ENCODE measurements at regions not wholly inside any gene's neighbourhood (a gene's known extent, or its start where the extent isn't known, plus 50 kb on each side); places are given as distances from the start of the nearest gene placed in this dataset.

DNA sequence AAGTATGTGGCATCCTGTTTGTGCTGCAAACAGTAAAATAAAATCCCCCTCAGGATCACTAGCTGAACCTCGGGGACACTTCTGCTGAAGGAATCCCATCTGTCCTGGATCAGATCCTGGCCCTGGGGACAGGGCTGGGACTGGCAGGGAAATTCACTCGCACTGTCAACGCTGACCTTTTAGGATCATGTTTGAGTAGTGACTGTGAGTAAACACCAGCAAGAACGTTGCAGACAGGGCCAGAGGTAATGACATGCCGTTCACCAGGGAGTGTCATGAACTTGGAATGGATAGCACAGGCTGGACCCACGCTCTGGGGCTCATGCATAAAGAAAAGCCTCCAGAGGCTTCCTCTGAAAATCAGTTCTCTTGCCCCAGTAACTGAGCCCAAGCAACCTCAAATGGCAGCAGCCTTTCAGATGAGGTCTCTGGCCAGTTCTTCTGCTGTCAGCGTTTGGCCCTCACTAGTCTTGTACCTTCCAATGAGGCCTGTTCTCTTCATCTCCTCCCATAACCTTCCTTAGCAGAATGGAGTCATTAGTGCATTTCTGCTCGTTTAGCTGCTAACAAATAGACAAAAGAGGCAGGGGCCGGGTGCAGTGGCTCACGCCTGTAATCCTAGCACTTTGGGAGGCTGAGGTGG is 51.0 kb upstream of the BARX2 start:
- no peak for DNase-seq

DNA sequence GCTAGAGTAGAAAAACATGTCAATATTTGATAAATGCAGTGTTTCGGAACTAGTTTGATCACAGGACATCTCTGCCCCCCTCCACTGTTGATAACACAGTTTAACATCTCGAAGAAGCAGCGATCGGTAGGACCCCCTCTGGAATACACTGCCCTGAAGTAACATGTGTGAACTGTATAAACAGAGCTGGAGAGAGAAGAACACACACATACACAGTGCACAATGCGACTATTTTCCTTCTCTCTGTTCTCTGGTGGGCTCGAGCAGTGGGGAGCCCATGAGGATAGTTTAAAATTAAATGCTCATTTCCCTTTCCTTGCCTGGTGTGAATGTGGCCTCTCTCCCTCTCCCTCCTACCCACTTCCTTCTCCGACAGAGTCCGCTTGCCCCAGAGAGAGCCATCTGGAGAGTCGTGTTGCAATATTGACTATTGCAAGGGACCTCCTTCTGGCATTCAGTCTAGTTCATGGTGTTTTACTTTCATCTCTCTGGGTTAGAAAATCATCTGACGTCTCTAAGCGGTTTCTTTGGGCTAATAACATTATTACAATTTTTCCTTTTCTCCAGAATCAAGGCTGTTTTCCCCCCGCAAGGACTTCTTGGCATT is 51.6 kb upstream of the BARX2 start:
- no peak for DNase-seq

DNA sequence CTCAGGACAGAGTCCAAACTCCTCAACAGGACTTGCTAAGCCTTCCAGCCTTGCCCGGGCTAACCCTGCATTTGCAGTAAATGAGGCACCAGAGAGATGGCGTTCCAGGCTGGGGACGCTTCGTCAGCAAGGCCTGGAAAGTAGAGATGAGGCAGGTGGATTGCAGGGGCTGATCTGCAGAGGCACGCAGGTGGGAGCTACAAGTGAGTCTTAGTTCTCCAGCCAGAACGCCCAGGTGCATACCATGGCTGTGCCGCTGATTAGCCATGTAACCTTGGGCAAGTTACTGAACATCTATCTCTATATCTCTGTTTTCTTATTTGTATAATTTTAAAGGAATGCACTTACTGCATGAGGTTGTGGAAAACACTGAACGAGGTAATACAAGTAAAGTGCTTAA is 52.7 kb upstream of the BARX2 start:
- no peak for DNase-seq

DNA sequence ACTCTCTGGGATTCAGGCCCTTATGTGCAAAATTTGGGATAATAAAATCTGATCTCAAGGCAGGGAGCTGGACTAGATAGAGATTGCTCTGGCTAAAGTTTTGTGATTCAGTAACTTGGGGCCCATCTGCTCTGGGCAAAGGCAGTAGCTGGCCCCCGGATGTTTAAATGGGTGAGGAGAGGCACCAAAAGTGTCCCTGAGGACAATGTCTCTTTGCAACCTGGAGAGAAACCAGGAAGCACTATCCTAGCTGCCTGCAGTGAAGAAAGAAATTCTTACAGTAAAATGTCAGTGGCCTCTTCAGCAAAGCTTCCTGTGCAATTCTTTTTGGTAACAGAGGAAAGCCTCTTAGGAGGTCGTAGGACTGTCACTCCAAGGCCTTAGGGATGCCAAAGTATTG is 54.6 kb upstream of the BARX2 start:
- no peak for DNase-seq

DNA sequence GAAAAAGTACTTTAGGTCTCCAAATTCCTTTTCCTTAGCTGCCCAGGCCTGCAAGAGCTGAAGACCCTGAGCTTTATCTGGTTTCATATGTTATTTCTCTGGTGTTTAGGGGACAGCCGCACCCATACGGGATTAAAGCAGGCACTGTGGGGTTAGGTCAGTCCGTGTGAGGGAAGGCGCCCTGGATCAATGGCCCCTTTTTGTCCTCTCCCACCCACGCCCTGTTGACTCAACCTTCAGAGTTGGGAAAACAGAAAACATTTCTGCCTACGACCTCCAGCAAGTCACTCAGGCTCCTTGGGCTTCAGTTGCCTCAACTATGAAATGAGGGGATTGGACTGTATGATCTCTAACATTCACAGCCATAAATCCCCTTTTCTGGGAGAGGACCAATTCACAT is 55.2 kb upstream of the BARX2 start:
- DNase-seq: no peak

DNA sequence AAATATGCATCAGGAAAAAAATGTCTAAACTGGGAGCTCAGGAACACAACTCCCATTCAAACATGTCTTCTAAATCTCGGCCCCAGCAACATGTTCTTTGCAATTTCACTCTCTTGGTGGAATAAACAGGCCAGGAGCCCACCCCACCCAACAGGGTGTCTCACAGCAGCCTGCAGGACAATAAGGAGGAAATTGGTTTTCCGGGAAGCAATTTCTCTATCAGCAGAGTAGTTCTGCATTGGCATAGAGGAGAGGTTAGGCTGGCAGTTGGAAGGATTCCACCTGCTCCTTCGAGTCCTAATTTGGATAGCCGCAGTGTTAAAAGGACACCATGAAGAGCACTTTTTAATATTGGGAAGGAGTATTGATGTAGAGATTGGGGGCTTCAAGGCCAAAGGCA is 55.9 kb upstream of the BARX2 start:
- DNase-seq: no peak

DNA sequence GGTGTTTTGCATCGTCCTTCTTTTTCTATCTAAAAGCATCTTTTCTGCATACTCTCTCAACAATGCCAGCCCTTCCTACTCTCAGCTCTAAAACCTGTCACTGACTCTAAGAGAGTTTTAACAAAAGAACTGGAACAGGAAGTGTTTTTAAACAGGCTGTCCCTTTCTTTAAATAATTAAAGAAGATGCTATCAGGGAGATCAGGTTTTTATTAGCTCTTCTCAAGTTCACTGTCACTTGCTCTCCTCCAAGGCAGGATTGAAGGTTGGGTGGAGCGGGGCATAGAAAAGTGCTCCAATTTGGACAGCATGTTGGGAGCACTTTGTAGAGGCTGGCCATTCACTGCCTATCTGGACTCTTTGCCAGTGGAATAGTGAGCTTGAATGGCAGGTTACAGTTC is 56.4 kb upstream of the BARX2 start:
- no peak for DNase-seq

DNA sequence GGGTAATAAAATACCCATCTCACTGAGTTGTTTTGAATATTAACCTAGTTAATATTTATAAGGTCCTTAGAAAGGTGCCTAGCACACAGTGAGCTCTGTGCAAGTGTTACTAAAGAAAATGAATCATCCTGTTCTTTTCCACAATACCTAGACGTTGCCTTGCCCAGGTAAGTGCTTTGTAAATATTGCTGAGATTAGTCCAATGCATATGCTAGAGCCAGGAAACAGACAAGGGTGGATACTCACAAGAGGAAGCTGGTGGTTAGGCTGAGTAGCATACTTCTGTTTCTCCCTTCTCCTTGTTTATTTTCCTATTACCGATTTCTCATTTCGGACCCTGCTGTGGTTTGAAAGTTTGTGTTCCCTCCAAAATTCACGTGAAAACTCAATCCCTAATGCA is 58.1 kb upstream of the BARX2 start:
- no peak for DNase-seq

DNA sequence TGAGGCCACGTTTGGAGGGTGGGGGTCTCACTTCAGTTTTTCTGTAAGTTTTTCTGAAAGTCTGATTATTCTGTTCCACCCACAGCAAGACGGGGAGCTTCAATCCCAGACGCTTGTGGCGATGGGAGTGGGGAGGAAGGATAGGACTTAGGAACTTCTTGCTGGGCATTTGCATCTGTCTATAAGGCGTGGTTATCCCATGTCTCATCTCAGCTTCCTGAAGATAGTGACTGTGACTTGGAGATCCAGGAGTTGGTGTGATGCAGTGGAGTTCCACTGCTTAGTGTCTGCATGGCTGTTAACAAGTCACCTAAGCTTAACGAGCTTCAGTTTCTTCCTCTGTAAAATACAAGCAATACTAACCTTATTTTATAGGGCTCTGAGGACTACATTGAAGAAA is 58.9 kb upstream of the BARX2 start:
- no peak for DNase-seq

DNA sequence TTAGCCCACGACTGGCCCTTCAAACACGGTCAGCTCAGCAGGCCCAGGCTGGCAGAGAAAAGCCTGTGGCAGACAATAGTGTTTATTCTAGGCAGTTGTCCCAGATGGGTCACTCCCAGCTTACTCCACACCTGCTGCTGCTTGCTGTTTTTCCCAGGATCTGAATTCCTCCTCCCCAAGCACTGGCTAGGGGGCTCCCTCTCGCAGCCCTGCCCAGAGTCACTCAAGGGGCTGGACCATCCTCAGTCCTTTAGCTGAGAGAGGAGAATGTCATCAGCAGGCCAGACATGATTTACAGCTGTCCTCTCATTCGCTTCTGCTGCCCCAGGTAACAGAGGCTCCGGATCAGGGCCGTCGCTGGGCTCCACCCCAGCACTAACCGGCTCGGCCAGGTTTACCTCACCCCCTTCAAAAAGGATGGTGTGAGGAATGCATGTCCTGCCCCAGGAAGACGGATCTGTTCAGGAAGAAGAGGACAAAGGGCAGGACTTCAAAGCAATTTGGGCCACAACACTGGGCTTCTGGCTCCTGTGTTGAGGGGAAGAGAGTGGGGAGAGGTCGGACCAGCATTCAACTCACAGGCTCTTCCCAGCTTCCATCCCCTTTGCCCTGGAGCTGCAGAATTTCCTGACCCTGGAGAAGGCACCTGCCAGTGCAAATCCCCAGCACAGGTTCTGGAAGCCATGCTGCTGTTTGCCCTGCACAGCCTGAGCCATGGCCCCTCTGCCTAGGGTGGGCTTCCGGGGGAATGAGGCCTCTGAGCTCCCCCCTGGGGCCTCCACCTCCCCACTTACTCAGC is 59.7 kb upstream of the BARX2 start:
- no peak for DNase-seq

DNA sequence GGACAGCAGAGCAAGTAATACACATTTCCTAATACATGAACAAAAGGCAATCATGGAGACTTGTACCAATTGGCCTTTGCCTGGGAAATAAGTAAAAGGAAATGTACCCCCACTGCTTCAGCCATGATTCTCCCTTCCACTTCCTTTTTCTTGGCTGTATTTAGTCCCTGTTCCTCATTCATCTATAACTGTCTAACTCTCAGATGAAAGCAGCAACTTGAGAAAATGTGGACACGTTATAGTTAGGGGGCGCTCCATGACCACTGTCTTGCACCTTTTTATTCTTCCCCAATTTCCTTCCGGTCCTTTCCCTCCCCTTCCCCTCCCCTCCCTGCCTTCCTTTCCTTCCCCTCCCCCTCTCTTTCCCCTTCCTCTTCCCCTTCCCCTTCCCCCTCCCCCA is 61.3 kb upstream of the BARX2 start:
- no peak for DNase-seq

DNA sequence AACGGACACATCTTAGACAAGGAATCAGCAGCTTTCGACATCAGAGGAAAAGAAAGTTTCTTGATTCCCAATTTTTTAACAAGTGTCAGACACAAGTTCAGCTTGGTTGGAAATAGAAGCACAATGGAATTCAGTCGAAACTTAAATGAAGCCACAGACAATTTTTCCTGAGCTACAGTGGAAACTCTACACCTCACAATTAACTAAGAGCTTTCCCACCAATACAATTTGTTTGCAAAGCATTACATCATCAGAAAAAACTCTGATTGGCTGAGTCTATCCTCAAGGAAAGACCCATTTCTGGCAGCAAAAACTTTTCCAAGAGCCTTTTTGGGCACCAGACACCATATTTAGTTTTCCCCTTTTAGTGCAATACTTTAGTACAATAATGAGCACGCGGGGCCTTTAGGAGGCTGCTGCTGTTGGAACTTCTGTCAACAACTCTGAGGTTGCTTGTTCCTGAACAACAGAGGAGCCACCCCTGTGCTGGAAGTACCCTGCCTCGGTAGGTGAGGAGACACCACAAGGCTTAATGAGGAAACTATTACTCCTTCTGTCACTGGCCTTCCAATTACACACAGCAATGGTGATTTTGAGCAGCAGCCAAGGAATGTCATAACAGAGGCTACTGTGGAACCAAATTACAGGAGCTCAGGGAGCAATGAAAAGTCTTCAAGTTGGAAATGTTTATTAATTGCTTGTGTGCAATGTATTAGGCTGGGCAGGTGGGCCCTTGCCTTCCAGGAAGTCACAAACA is 61.9 kb upstream of the BARX2 start:
- DNase-seq: no peak

DNA sequence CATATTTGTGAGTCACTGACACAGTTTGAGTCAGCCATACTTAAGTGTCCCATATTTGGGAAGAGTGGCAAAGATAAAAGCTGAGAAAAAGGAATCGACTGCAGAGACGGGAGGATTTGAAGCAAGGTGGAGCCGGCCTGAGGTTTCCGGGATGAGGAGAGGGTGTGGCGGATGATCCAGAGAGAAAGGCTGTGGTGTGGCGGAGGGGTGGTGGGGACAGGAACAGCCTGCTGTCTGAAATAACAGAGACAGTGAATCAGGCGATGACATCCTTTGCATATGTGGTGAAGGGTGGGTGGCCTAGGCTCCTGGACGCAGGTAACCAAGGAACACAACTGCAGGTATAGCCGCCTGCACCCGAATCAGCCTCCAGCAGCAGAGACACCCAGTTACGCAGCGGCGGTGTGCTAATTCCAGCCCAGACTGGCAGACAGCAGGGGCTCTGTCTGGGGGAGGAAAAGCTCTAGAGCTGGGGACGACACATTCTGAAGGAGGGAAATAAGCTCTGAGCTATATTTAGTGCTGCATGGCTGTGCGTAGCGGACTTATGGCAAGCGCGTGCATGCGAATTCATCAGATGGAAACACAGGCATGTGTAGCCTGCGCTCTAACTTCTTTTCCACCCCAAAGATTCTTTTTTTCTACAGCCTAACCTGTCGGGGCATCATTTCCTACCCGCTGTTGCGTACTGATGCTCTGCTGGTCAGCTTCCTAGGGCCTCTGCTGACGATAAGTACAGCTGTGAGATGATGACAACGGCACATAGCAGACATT is 62.7 kb upstream of the BARX2 start:
- DNase-seq: no peak

DNA sequence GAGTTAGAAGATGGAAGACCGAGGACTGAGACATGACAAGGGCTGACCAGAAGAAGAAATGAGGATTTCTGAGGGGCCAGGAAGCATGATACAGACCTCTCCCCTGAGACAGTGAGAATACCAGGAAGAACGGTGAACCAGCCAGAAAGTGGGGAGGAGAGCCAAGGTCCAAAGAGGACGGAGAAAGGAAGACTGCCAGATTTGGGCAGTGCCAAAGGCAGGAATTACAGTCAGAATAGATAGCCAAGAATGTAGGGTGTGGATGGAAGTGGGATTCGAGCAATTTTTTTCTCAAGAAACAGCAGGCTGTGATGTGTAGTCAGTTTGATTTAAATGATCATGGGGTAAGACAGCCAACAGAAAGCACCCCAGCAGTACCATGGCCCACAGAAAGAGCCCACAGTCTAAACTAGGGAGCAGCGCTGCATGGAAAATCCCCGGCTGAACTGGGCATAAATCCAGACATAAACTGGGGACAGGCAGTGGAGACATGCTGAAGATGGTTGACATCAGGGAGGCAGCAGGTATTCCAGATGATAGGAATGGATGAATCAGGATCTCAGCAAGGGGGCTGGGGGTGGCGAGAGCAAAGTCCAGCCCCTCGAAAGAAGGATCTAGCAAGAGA is 67.3 kb upstream of the BARX2 start:
- DNase-seq: no peak

DNA sequence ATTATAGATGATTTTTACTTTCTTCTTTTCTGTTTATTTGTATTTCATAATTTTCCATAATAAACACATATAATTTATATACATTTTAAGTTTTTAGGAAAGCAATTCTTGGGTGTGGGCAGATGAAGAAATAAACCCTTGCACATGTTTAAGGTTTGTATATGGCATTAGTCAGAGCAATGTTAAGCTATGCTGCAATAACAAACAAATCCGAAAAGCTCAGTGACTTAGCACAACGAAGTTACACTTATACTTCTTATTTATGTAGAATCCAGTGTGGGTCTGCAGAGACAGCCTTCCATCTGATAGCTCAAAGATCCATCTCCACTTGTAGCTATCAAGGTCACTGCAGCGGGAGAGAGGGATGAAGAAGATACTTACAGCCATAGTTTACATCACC is 68.5 kb upstream of the BARX2 start:
- no peak for DNase-seq

DNA sequence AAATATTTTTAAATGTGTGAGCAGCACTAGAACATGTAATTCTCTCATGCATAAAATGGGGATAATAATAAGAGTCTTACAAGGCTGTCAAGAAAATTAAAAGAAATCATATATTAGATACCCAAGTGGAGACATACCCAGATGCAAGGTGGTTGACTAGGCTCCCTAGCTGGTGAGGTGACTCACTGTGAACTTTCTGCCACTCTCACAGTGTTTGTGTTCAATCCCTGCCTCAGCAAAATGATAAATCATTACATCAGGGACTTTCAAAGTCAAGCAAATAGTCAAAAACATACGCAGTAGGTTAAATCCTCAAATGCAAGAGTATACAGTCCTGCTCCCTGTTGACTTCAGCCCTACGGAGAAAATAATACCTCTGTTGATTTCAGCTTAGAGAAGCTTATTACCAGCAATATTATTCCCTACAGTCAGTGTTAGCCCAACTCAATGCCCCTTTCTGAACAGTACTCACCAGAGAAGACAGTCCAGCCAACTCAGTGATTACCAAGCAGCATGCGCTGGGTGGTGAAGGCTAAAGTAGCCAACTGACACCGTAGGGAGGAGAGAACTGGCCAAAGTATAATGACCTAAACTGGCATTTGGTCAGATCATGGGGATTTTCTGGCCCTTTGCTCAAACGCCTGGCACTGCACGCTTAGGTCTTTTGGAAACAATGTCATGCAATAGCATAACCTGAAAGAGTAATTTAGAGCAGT is 73.1 kb upstream of the BARX2 start:
- DNase-seq: no peak

DNA sequence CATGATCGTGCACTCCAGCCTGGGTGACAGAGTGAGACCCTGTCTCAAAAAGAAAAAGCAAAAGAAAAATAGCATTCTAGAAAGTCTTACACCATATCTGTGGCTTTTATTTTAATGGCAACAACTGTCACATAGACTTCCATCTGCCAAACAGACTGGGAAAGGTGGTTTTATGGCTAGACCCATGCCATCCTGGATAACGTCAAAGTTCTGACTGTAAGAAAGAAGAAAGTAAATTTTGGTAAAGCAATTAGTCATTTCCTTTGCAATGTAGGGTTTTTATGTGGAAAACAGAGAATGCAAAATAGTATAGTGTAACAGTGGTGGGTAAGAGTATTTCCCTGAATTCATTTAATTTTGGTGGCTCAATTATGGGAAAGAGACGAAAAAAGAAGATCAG is 75.5 kb upstream of the BARX2 start:
- no peak for DNase-seq

DNA sequence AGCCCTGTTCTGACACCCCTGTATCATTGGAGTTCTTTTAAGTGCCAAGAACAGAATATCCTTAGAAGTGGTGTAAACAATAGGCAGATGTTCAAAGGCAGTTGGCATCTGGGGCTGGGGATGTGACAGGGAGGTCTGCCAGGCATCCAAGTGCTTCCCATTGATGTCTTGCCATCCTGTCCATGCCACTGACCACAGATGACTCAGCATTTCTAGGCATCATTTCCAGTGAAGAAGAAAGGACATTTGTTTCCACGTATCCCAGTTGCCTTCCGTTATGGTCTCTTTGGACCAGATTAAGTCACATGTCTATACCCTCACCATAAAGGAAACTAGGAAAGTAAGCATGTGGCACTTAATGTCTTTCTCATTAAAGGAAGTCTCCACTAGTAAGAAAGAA is 76.7 kb upstream of the BARX2 start:
- no peak for DNase-seq

DNA sequence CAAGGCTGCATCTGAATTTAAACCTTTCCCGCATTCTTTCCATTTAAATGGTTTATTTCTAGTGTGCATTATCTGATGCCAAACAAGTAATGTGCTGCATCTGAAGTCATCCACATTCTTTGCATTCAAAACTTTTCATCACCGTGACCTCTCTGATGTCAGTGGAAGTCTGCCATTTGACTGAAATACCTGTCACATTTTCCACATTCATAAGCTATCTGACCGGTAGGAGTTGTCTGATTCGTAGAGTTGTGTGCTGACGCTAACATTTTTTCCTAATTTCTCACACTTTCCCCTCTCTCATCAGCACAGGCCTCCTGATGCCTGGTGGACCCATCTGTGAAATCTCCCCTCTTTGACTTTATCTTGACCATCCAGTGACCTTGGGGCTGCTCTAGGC is 79.9 kb upstream of the BARX2 start:
- no peak for DNase-seq

DNA sequence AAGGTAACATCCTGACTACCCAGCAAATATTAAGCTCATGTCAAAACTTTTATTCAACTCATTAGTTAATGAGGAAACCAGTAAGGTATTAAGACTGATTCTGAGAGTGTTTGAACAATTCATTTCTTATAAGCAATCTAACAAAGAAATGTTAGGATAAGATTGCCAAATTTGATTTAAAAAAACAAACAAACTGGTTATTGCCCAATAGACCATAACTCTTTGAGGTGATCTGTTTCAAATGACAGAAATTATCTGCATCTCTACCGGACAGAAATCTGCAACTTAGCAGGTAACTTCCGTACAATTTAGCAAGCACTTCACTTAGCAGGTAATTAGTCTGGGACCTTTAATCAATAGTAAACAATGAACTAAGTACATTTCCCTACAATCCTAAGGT is 82.9 kb upstream of the BARX2 start:
- DNase-seq: no peak

DNA sequence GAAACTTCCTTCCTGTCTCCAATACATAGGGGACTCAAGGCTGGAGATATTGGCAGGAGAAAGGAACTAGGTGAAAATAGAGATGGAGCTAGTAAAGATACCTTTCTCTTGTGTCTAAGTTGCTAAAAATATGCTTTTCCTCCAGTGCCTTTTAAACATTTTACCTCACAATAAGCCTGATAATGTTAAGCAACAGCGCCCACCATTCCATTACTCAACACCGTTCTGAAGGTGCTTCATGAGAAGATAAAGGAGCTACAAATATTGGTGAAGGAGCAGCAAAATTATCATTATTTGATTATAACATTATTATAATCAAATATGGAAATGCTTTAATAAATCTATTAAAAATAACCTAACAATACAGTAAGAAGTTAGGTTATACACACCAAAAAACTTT is 83.6 kb upstream of the BARX2 start:
- DNase-seq: no peak

DNA sequence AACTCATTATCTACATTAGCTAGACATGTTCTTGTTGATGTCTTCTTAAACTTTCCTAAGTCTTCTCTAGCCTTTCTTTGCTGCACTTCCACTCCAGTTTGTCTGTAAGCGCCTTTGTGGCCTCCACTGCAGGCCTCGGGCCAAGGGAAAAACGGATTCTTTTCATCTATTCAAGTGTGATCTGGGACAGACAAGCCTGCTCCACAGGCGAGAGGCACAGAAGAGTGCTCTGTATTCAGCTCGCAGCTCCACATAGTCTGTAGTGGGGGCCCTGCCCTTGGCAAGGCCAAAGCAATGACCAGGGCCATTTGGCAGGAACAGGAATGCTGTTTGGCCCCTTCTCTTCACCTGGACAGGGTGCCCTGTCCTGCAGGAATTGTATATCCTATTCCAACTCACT is 84.1 kb upstream of the BARX2 start:
- no peak for DNase-seq
